PFSK-1 (cell line): ENCODE measurements at regions not wholly inside any gene's neighbourhood (a gene's known extent, or its start where the extent isn't known, plus 50 kb on each side); places are given as distances from the start of the nearest gene placed in this dataset.

Experiments
- POLR2AphosphoS5 ChIP-seq: IDR thresholded peaks from 2 replicates; pipeline ENCODE4 v1.6.1; 2012; ENCODE audit warnings: low read depth, mild to moderate bottlenecking, control low read depth, low read length, moderate library complexity
- REST ChIP-seq, 2 experiments: IDR thresholded peaks; 2 replicates each; pipeline versions ENCODE4 v1.6.1 to v1.8.0; 2011 to 2012; ENCODE audit warnings: low read depth in 2 of 2, low read length in 2 of 2, control low read depth in 1 of 2, inconsistent platforms in 1 of 2, mild to moderate bottlenecking in 1 of 2, moderate library complexity in 1 of 2; ENCODE audit not compliant: insufficient read depth in 1 of 2
- SIN3A ChIP-seq: IDR thresholded peaks from 2 replicates; pipeline ENCODE4 v1.6.1; 2012; ENCODE audit warnings: mild to moderate bottlenecking, low read length, moderate library complexity, borderline replicate concordance; ENCODE audit not compliant: insufficient read depth
- TAF1 ChIP-seq: IDR thresholded peaks from 2 replicates; pipeline ENCODE4 v1.6.1; 2012; ENCODE audit warnings: low read length, control low read depth, borderline replicate concordance; ENCODE audit not compliant: insufficient read depth

GRCh38 chr10:52703898-52704297 lies 68.7 kb downstream of the MBL2 start:
- TF ChIP-seq POLR2AphosphoS5: no peak
- TF ChIP-seq TAF1: no peak
- TF ChIP-seq SIN3A: no peak
- TF ChIP-seq REST (IDR thresholded peaks at IDR 0.05; ENCODE audit: insufficient read depth in 1 of 2, low read depth in 2 of 2, low read length in 2 of 2): no peak
